ENCODE measurements at regions not wholly inside any gene's neighbourhood (a gene's known extent, or its start where the extent isn't known, plus 50 kb on each side); places are given as distances from the start of the nearest gene placed in this dataset.

DNA sequence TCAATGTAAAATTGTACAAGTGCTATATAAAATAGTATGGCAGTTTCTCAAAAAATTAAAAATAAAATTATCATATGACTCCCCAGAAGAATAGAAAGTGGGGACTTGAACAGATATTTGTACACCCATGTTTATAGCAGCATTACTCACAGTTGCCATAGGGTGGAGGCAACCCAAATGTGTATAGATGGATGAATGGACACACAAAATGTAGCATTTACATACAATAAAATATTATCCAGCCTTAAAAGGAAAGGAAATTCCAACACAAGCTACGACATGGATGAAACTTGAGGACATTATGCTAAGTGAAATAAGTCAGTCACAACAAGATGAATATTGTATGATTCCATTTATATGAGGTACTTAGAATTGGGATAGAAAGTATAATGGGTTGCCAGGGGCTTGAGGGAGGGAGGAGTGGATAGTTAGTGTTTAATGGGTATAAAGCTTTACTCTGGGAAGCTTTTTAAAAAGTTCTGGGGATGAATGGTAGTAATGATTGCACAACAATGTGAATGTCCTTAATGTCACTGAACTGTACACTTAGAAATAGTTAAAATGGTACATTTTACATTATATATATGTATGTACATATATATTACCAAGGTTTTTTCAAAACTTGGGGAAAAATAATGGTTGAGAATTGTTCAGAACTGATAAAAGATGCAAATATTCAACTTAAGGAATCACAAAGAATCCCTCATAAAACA, 53.0 kb upstream of the ADORA3 start:
- Histone ChIP-seq H3K27ac (ENCODE audit: low read length) (no peak overlapping the region), H3K36me3 (ENCODE audit: control insufficient read depth, insufficient read depth, low read length) (no peaks in the 10 kb centered on the region), H3K4me1 (ENCODE audit: control insufficient read depth, insufficient read depth, low read length) (no peaks in the 10 kb centered on the region), H3K4me3 (ENCODE audit: low read length) (no peak overlapping the region), H3K27me3 (ENCODE audit: control insufficient read depth, insufficient read depth, low read length) (no peaks in the 10 kb centered on the region), H3K9me3 (replicated peaks; ENCODE audit: control insufficient read depth, low read depth, low read length) (no peaks in the 10 kb centered on the region)
- 67% methylated on average over 1 of the region's 1 CpG for WGBS (ENCODE audit: insufficient coverage)
- no peak for DNase-seq

DNA sequence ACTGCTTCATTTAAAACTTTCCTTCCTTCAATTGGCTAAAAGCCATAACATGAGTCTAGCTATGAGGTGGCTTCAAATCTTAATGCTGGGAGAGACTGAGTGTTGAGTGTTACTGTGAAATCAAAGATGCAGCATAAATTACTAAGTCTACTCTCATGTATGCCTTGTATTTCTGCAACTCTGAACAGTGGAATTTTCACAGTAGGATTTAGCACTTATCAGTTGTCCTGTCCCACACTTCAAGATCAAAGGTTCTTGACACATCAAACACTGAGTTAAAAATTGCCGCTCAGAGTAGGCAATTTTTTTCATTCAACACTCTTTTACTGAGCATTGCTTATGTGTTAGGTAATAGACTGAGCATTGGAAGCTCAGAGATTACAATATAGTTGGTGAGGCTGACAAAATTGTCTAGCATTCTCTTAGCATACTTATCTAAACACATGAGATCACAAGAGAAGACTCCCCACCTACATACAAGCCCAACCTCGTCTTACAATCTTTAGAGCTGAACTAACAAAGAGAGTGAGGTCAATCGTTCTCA, 56.4 kb upstream of the ADORA3 start:
- H3K27ac ChIP-seq (ENCODE audit: low read length): no peak overlapping the region
- no peaks in the 10 kb centered on the region for H3K9me3 ChIP-seq (replicated peaks; ENCODE audit: control insufficient read depth, low read depth, low read length)
- no peak overlapping the region for H3K4me3 ChIP-seq (ENCODE audit: low read length)
- no peaks in the 10 kb centered on the region for H3K27me3 ChIP-seq (ENCODE audit: control insufficient read depth, insufficient read depth, low read length)
- DNase-seq: no peak
- no peaks in the 10 kb centered on the region for H3K36me3 ChIP-seq (ENCODE audit: control insufficient read depth, insufficient read depth, low read length)
- no CpG with 5 or more reads among the region's 3 CpGs for WGBS (ENCODE audit: insufficient coverage)
- H3K4me1 ChIP-seq (ENCODE audit: control insufficient read depth, insufficient read depth, low read length): no peaks in the 10 kb centered on the region

DNA sequence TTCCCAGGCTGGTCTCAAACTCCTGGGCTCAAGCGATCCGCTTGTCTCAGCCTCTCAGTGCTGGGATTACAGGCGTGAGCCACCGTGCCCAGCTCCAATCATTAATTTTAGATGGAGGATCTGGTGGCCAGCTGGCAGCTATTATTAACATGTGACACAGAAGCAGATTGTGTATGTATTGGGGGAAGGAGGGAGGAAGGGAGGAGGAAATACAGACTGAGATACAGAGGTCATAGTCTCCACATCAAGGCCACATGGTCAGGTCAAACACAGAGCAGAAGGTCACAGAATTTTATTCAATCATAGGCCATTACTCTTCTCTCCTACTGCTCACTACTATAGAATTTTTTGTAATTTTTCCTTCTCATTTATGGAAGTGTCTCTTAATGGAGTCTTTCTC, 57.9 kb upstream of the ADORA3 start:
- WGBS (ENCODE audit: insufficient coverage): 72% methylated on average over 4 of the region's 4 CpGs
- Histone ChIP-seq H3K4me1 (ENCODE audit: control insufficient read depth, insufficient read depth, low read length) (no peaks in the 10 kb centered on the region), H3K36me3 (ENCODE audit: control insufficient read depth, insufficient read depth, low read length) (no peaks in the 10 kb centered on the region), H3K27me3 (ENCODE audit: control insufficient read depth, insufficient read depth, low read length) (no peaks in the 10 kb centered on the region), H3K4me3 (ENCODE audit: low read length) (no peak overlapping the region), H3K27ac (ENCODE audit: low read length) (no peak overlapping the region), H3K9me3 (replicated peaks; ENCODE audit: control insufficient read depth, low read depth, low read length) (no peaks in the 10 kb centered on the region)
- peak; percentile 22 for DNase-seq

DNA sequence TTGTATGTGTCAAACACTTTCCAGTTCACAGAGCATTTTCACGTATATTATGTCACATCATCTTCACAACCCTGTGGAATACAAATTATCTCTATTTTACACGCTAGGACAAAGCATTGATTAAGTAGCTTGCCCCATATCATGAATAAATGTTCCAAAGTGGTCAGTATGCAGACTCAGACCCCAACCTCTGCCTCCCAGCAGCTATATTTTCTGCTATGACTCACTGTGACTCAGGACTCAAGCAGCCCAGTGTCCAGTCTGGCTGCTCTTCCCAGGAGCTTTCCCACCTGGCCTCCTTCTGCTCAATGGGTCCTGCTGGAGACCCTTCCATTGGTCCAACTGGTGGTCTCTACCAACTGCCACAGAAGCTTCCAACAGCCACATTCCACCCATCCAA, 56.0 kb upstream of the RAP1A start:
- no peaks in the 10 kb centered on the region for H3K36me3 ChIP-seq (ENCODE audit: control insufficient read depth, insufficient read depth, low read length)
- H3K9me3 ChIP-seq (replicated peaks; ENCODE audit: control insufficient read depth, low read depth, low read length): no peaks in the 10 kb centered on the region
- H3K4me3 ChIP-seq (ENCODE audit: low read length): no peak overlapping the region
- no peak overlapping the region for H3K27ac ChIP-seq (ENCODE audit: low read length)
- no peaks in the 10 kb centered on the region for H3K4me1 ChIP-seq (ENCODE audit: control insufficient read depth, insufficient read depth, low read length)
- no peaks in the 10 kb centered on the region for H3K27me3 ChIP-seq (ENCODE audit: control insufficient read depth, insufficient read depth, low read length)
- WGBS (ENCODE audit: insufficient coverage): 0% methylated on average over 1 of the region's 2 CpGs
- DNase-seq: no peak

DNA sequence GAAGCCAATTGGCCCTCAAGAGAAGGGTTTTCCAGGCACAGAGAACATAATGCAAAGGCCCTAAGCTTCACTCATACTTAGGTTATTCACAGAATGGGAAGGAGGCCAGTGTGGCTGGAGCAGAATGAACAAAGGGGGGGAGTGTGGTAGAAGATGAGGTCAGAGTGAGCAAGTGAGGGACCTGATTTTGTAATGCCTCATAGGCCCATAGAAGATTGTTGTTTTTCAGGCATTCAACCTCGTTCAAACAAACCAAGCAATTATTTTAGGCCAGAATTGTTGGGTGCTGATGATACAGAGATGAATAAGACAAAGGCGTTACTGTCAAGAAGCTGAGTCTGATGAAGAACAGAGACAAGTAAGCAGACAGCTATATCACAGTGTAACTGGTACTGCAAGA, 54.5 kb upstream of the RAP1A start:
- Histone ChIP-seq H3K27ac (ENCODE audit: low read length) (no peak overlapping the region), H3K9me3 (replicated peaks; ENCODE audit: control insufficient read depth, low read depth, low read length) (no peaks in the 10 kb centered on the region), H3K36me3 (ENCODE audit: control insufficient read depth, insufficient read depth, low read length) (no peaks in the 10 kb centered on the region), H3K4me1 (ENCODE audit: control insufficient read depth, insufficient read depth, low read length) (no peaks in the 10 kb centered on the region), H3K4me3 (ENCODE audit: low read length) (no peak overlapping the region), H3K27me3 (ENCODE audit: control insufficient read depth, insufficient read depth, low read length) (no peaks in the 10 kb centered on the region)
- WGBS (ENCODE audit: insufficient coverage): 100% methylated on average over 1 of the region's 2 CpGs
- peak; percentile 39 for DNase-seq

DNA sequence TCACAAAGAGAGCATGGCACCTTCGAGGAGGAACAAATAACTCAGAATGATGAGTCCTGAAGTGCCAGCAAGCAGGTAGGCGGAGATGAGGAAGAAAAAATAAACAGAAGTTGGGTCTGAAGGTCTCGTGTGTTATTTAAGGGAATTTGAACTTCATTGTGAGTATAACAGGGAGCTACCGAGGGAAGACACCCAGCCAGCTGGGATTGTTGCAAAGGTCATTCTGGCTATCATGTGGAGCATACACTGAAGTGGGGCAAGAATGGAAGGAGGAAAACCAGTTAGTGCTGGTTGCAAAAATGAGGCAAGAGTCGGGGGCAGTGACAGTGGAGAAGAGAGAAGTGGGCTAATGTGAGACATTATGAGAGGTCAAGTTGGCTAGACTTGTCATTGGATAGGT, 53.6 kb upstream of the RAP1A start:
- no peak overlapping the region for H3K4me3 ChIP-seq (ENCODE audit: low read length)
- no peaks in the 10 kb centered on the region for H3K4me1 ChIP-seq (ENCODE audit: control insufficient read depth, insufficient read depth, low read length)
- no peak for DNase-seq
- WGBS (ENCODE audit: insufficient coverage): 82% methylated on average over 5 of the region's 5 CpGs
- H3K27me3 ChIP-seq (ENCODE audit: control insufficient read depth, insufficient read depth, low read length): no peaks in the 10 kb centered on the region
- H3K27ac ChIP-seq (ENCODE audit: low read length): no peak overlapping the region
- H3K36me3 ChIP-seq (ENCODE audit: control insufficient read depth, insufficient read depth, low read length): no peaks in the 10 kb centered on the region
- no peaks in the 10 kb centered on the region for H3K9me3 ChIP-seq (replicated peaks; ENCODE audit: control insufficient read depth, low read depth, low read length)

DNA sequence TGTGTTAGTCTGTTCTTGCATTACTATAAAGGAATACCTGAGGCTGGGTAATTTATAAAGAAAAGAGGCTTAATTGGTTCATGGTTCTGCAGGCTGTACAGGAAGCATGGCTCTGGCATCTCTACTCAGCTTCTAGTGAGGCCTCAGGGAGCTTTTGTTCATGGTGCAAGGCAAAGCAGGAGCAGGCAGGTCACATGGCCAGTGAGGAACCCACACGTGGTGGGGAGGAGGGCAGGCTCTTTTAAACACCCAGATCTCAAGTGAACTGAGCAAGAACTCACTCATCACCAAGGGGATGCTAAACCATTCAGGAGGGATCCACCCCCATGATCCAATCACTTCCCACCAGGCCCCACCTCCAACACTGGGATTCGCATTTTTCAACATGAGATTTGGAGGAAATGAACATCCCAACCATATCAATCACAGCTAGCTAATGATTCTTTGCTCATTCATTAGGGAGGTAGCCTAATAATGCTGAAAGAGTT, 51.4 kb upstream of the RAP1A start:
- WGBS (ENCODE audit: insufficient coverage): no CpG with 5 or more reads among the region's 2 CpGs
- Histone ChIP-seq H3K9me3 (replicated peaks; ENCODE audit: control insufficient read depth, low read depth, low read length) (no peaks in the 10 kb centered on the region), H3K36me3 (ENCODE audit: control insufficient read depth, insufficient read depth, low read length) (no peaks in the 10 kb centered on the region), H3K27ac (ENCODE audit: low read length) (no peak overlapping the region), H3K4me3 (ENCODE audit: low read length) (no peak overlapping the region), H3K4me1 (ENCODE audit: control insufficient read depth, insufficient read depth, low read length) (peaks cover 4% of the 10 kb centered on the region), H3K27me3 (ENCODE audit: control insufficient read depth, insufficient read depth, low read length) (no peaks in the 10 kb centered on the region)
- DNase-seq: no peak
